Neural crest cell (in vitro differentiated cells): ENCODE measurements at regions not wholly inside any gene's neighbourhood (a gene's known extent, or its start where the extent isn't known, plus 50 kb on each side); places are given as distances from the start of the nearest gene placed in this dataset.

Source experiments
- DNase-seq: peaks from one replicate; pipeline ENCODE4 v3.0.0; 2021; ENCODE audit warnings: low read depth, mixed read lengths, low spot score
- H3K27ac Mint-ChIP-seq: one replicate; pipeline ENCODE4 v1.8.0; 2021; ENCODE audit warnings: mild to moderate bottlenecking, mixed read lengths; ENCODE audit not compliant: unreplicated experiment
- H3K27me3 Mint-ChIP-seq: 2 replicates; pipeline ENCODE4 v1.8.0; 2021; ENCODE audit warnings: low read depth, mild to moderate bottlenecking, mixed read lengths
- H3K36me3 Mint-ChIP-seq: 2 replicates; pipeline ENCODE4 v1.8.0; 2021; ENCODE audit warnings: low read depth, mild to moderate bottlenecking, mixed read lengths
- H3K4me1 Mint-ChIP-seq: 2 replicates; pipeline ENCODE4 v1.8.0; 2021; ENCODE audit warnings: mixed read lengths
- H3K4me3 Mint-ChIP-seq: one replicate; pipeline ENCODE4 v1.8.0; 2021; ENCODE audit warnings: mild to moderate bottlenecking, mixed read lengths
- H3K9me3 Mint-ChIP-seq: 2 replicates; pipeline ENCODE4 v1.8.0; 2021; ENCODE audit warnings: mixed read lengths
- CTCF ChIP-seq: fragments of 200-600 bp; sonication (generic); conservative IDR thresholded peaks from 2 replicates; pipeline ENCODE4 v1.5.0; 2021; ENCODE audit warnings: antibody characterized with exemption, mild to moderate bottlenecking

- DNase-seq: no peak
- Mint-ChIP-seq H3K36me3 (no peaks in the 10 kb centered on the region), H3K9me3 (peaks cover 8% of the 10 kb centered on the region), H3K4me3 (no peak overlapping the region), H3K4me1 (peaks cover 6% of the 10 kb centered on the region), H3K27me3 (no peaks in the 10 kb centered on the region), H3K27ac (no peak overlapping the region)
- no peak for TF ChIP-seq CTCF
These were observed 397.4 kb downstream of the CD109 start for GRCh38 chr6:74093361-74093760.

- H3K4me1 Mint-ChIP-seq: peaks cover 6% of the 10 kb centered on the region
- no peak overlapping the region for H3K4me3 Mint-ChIP-seq
- H3K36me3 Mint-ChIP-seq: no peaks in the 10 kb centered on the region
- no peak for TF ChIP-seq CTCF
- peaks cover 8% of the 10 kb centered on the region for H3K9me3 Mint-ChIP-seq
- DNase-seq: no peak
- no peak overlapping the region for H3K27ac Mint-ChIP-seq
- no peaks in the 10 kb centered on the region for H3K27me3 Mint-ChIP-seq
These were observed 395.8 kb downstream of the CD109 start for GRCh38 chr6:74091794-74092157.

GRCh38 chr6:74091136-74091793, 395.3 kb downstream of the CD109 start:
- no peak overlapping the region for H3K4me3 Mint-ChIP-seq
- peak; percentile 81 for TF ChIP-seq CTCF
- peaks cover 8% of the 10 kb centered on the region for H3K9me3 Mint-ChIP-seq
- H3K27ac Mint-ChIP-seq: no peak overlapping the region
- H3K36me3 Mint-ChIP-seq: no peaks in the 10 kb centered on the region
- DNase-seq: no peak
- H3K4me1 Mint-ChIP-seq: peaks cover 6% of the 10 kb centered on the region
- H3K27me3 Mint-ChIP-seq: no peaks in the 10 kb centered on the region

- TF ChIP-seq CTCF: peak; percentile 32
- Mint-ChIP-seq H3K27me3 (no peaks in the 10 kb centered on the region), H3K27ac (no peak overlapping the region), H3K36me3 (no peaks in the 10 kb centered on the region), H3K4me1 (peaks cover 6% of the 10 kb centered on the region), H3K4me3 (no peak overlapping the region), H3K9me3 (peaks cover 8% of the 10 kb centered on the region)
- DNase-seq: no peak
These were observed 391.9 kb downstream of the CD109 start for GRCh38 chr6:74087899-74088298.

- Mint-ChIP-seq H3K27ac (no peak overlapping the region), H3K4me1 (no peaks in the 10 kb centered on the region), H3K4me3 (no peak overlapping the region), H3K27me3 (no peaks in the 10 kb centered on the region), H3K9me3 (no peaks in the 10 kb centered on the region), H3K36me3 (no peaks in the 10 kb centered on the region)
- no peak for DNase-seq
- no peak for TF ChIP-seq CTCF
These were observed 379.9 kb downstream of the CD109 start for GRCh38 chr6:74075896-74076295.
